NCI-H446 (cell line): ENCODE measurements at regions not wholly inside any gene's neighbourhood (a gene's known extent, or its start where the extent isn't known, plus 50 kb on each side); places are given as distances from the start of the nearest gene placed in this dataset.
"Not testable (repeated sequence)": the region's sequence is repeated elsewhere in the genome, so short reads cannot be mapped to it uniquely, and the experiment has no call there.

Experiments
- DNase-seq, 2 experiments: peaks; one replicate each; lab custom pipeline; 2025; lab: John Stamatoyannopoulos, UW

GRCh38 chr6:111925296-111925695 is 52.0 kb upstream of the FYN start:
- no peak for DNase-seq

DNA sequence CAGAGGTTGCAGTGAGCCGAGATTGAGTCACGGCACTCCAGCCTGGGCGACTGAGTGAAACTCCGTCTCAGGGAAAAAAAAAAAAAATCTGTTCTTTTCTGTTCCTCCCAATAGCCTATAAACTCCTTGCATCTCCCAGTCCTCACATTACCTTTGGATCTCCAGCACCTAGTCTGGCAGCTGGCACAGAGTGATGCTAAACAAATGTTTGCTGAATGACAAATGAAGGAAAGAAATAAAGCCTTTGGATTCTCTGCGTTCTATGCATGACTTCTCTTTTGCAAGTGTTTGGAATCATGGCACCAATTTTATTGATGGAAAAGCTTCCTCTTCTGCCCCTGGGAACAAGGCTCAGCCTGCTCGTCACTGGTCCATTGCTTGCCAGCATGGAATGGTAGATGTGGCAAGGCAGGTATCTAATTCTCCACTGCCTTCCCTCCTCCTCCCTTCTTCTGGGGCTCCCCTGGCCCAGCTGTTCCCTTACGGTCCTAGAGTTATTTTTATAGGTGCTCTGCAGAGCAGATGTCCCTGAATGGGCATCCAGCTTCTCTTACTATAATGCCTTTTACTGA is 53.6 kb upstream of the FYN start:
- no peak for DNase-seq

DNA sequence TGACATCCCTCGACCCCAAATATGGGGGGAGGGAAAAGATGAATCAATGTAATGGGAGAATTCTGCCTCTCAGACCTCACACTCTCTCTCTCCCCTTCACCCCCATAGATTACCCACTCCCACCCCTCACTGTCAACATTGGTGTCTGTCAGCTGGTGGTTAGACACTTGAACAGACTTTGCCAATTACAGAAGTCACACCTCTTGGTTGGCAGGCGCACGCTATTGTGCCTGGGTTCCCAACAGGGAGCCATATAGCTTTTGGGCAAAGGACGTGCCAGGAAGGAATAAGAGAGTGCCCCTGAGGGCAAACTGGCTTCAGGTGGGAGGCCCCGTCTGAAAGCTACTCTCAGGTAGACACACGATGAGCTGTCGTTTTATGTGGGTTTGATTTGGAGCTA is 54.1 kb upstream of the FYN start:
- no peak for DNase-seq

- DNase-seq: no peak
Measured at GRCh38 chr6:111928139-111928538, 54.9 kb upstream of the FYN start.

GRCh38 chr6:111934611-111935010 is 61.4 kb upstream of the FYN start:
- not testable (repeated sequence) for DNase-seq

DNA sequence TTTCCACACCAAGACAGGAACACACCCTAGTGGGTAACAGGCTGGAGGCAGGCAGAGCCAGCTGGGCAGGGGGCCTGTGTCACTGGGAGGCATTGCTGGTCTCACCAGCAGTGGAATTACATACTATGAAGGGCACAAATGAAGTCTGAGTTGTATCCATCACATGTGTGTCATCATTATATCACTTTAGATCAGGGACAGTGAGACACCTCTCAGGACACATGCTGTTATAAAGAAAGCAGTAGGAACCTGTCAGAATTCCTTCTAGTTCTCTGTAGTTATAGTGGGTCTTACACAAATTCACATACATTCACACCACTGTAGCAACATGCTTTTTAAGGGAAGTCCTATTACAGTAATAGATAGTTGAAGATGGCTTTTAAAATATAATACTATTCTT is 63.5 kb upstream of the FYN start:
- DNase-seq: no peak

DNA sequence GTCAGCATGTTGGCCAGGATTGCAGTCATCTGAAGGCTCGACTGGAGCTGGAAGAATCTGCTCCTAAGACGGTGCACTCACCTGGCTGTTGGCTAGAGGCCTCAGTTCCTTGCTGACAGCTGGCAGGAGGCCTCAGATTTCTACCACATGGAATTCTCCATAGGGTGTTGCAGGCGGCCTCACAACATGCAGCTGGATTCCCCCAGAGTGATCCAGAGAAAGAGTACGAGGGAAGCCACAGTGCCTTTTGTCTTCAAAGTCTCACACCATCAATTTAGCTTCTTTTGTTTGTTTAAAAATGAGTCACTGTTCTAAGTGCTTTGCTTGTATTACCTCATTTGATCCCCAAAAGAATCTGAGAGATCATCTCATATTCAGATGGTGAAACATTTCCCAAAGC is 65.5 kb upstream of the FYN start:
- no peak for DNase-seq

GRCh38 chr6:111939902-111940301 is 66.7 kb upstream of the FYN start:
- no peak for DNase-seq

DNA sequence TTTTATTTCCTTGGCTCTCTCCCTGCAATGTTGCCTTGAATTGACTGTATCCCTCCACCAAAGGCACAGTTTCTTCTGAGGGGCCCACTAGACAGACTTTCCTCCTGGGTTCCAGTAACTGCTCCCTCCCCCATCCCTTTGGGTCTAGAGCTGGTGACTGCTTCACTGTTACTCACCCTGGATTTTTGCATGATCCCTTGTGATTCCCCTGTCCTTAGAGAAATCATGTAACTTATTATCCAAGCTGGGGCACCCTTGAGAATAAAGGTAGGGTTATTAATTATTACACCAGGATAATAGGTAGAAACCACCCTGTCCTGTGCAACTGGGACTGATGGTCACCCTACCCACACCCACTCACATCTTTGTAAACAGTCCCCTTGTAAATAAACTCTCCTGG is 67.5 kb upstream of the FYN start:
- DNase-seq: no peak

- no peak for DNase-seq
Measured at GRCh38 chr6:111941686-111942330, 68.6 kb upstream of the FYN start.

GRCh38 chr6:111942561-111942960 is 69.3 kb upstream of the FYN start:
- DNase-seq: no peak

DNA sequence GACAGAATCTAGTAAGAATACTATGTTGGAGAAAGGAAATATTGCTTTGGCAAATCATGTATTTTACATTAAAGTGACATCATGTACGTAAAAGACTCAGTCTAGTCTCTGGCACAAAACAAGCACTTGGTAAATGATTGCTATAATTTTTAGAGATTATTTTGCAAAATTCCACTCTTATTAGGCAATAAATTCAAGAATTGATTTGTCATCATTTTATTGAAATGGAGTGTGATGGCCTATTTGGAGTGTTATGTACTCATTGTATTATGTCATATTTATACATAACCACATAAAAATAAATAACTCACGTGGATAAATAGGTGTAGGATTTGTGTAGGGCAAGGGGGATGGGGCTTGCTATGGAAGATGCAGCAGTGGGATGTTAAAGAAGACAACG is 70.0 kb upstream of the FYN start:
- DNase-seq: no peak

DNA sequence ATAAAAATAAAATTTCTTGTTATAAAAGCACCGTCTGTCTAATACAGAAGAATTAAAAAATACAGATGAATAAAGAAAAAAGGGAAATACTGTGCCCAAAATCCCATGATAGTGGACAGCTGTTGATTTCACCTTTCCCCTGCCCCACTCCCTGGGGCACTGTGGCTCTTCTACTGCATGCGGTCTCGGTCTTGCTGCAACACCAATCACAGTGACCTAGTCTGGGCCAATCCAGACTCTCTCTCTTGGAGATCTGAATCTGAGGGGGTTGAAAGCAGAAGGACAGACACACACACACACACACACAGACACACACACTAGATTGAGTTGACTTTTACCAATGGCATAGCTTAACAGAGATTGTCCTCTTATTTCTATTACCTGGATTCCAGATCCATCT is 70.5 kb upstream of the FYN start:
- no peak for DNase-seq

DNA sequence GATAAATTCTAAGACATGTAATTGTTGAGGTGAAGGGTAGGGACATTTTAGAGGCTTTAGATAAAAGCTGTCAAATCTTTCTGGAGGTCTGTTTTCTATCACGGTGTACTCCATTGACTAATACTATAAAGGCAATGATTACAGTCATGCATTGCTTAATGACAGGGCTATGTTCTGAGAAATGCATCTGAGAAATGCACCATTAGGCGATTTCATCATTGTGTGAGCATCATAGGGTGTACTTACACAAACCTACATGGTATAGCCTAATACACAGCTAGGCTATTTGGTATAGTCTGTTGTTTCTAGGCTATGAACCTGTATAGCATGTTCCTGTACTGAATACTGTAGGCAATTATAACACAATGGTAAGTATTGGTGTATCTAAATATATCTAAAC is 71.3 kb upstream of the FYN start:
- DNase-seq: no peak

GRCh38 chr6:111949546-111949945 is 76.3 kb upstream of the FYN start:
- no peak for DNase-seq

- not testable (repeated sequence) for DNase-seq
Measured at GRCh38 chr6:111949984-111950383, 76.7 kb upstream of the FYN start.

GRCh38 chr6:111950661-111951496 is 77.6 kb upstream of the FYN start:
- DNase-seq: peak; percentile 54 to 90

- DNase-seq: no peak
Measured at GRCh38 chr6:111951497-111952085, 78.3 kb upstream of the FYN start.

- no peak for DNase-seq
Measured at GRCh38 chr6:111952274-111952673, 79.0 kb upstream of the FYN start.

- no peak for DNase-seq
Measured at GRCh38 chr6:111952821-111953540, 79.7 kb upstream of the FYN start.

- no peak for DNase-seq
Measured at GRCh38 chr6:111956098-111956497, 82.8 kb upstream of the FYN start.

DNA sequence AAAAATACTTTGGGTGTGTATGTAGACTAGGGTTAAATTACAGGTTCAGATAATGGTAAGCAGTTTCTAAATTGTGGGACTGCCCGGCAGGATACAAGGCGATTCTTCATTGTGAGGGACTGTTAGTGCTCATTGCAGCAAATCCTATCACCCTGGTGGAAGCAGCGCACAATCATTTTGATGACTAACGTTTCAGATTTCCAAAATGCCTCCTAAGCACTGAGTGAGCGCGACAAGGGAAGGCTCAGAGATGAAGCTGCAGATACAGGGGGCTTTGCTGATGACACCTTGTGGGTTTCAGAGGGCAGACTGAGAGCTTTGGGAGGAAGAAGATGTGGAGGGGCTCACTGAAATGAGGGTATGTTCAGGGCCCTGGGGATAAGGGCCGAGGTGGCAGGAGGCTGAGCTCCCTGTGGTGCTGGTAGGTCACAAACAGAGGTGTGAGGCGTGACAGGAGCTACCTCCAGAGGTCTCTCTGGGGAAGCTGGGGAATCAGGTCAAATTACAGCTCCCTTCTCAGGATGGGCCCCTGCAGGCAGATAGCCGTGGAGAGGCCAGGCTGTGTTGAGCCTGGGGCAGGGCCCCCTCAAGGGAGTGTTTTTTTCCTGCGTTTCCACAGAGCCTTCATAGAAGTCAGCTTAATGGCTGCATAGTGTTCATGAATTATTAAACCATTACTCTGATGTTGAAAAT is 84.5 kb upstream of the FYN start:
- no peak for DNase-seq
